Amniotic stem cell (primary cell): ENCODE measurements at regions not wholly inside any gene's neighbourhood (a gene's known extent, or its start where the extent isn't known, plus 50 kb on each side); places are given as distances from the start of the nearest gene placed in this dataset.
A peak's percentile ranks its signal among the peaks of the same experiment; 100 is the strongest.
"Not testable (repeated sequence)": the region's sequence is repeated elsewhere in the genome, so short reads cannot be mapped to it uniquely, and the experiment has no call there.

ENCODE experiments used
- DNase-seq: peaks from one replicate; lab custom pipeline; 2025; lab: John Stamatoyannopoulos, UW

GRCh38 chr14:34063042-34063441 lies 112.2 kb upstream of the EGLN3 start:
- DNase-seq = no peak

- DNase-seq = no peak
Measured at GRCh38 chr14:34062353-34062973, 111.6 kb upstream of the EGLN3 start.

- DNase-seq = no peak
Measured at GRCh38 chr14:34060651-34060999, 109.8 kb upstream of the EGLN3 start.

GRCh38 chr14:34059925-34060650 lies 109.2 kb upstream of the EGLN3 start:
- peak; percentile 47 for DNase-seq

GRCh38 chr14:34059037-34059924 lies 108.4 kb upstream of the EGLN3 start:
- no peak for DNase-seq

GRCh38 chr14:34058510-34058909 lies 107.6 kb upstream of the EGLN3 start:
- no peak for DNase-seq

- no peak for DNase-seq
Measured at GRCh38 chr14:34056046-34056445, 105.2 kb upstream of the EGLN3 start.

- DNase-seq = no peak
Measured at GRCh38 chr14:34055157-34055950, 104.5 kb upstream of the EGLN3 start.

GRCh38 chr14:34053666-34054065 lies 102.8 kb upstream of the EGLN3 start:
- DNase-seq = no peak

GRCh38 chr14:34052658-34053014 lies 101.8 kb upstream of the EGLN3 start:
- DNase-seq = no peak

- no peak for DNase-seq
Measured at GRCh38 chr14:34051966-34052657, 101.2 kb upstream of the EGLN3 start.

- no peak for DNase-seq
Measured at GRCh38 chr14:34050606-34051005, 99.7 kb upstream of the EGLN3 start.

- DNase-seq = no peak
Measured at GRCh38 chr14:34049790-34050189, 98.9 kb upstream of the EGLN3 start.

- not testable (repeated sequence) for DNase-seq
Measured at GRCh38 chr14:34049187-34049586, 98.3 kb upstream of the EGLN3 start.

- no peak for DNase-seq
Measured at GRCh38 chr14:34046799-34047520, 96.1 kb upstream of the EGLN3 start.

GRCh38 chr14:34044666-34045306 lies 93.9 kb upstream of the EGLN3 start:
- DNase-seq = no peak

- DNase-seq = no peak
Measured at GRCh38 chr14:34044373-34044637, 93.4 kb upstream of the EGLN3 start.

GRCh38 chr14:34043627-34044372 lies 92.9 kb upstream of the EGLN3 start:
- DNase-seq = no peak

- DNase-seq = no peak
Measured at GRCh38 chr14:34041220-34041619, 90.3 kb upstream of the EGLN3 start.

GRCh38 chr14:34040766-34041165 lies 89.9 kb upstream of the EGLN3 start:
- DNase-seq = no peak
